ENCODE measurements at regions not wholly inside any gene's neighbourhood (a gene's known extent, or its start where the extent isn't known, plus 50 kb on each side); places are given as distances from the start of the nearest gene placed in this dataset.
"Not testable (repeated sequence)": the region's sequence is repeated elsewhere in the genome, so short reads cannot be mapped to it uniquely, and the experiment has no call there.

DNA sequence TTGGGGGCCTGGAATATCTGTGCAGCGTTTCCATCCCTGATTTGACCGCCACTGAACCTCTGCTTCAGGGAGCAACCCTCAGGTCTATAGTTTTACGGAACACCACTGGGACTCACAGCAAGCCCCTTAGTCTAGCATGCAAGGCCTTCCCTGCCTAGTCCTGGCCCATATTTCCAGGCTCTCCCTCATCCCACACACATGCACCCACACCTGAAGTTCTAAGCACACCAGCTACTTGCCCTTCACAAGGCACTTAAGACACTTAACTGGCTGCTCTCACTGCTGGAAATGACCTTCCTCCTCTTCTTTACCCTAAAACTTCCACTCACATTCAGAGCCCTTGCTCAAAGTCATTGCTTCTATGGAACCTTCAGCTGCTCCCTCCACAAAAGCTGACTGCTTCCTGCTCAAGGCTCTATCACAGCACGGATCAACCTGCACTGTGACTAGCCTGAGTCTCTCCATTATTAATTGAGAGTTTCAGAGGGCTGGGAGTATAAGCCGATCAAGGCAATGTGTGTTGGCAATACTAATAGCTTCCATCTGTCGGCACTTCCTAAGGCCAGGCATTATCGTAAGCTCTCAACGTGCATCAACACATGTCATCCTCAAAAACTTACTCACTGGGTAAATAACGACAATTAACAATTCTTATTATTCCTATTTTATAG is 84.3 kb downstream of the RRAGC start:
- no peaks in the 10 kb centered on the region for H3K4me1 Mint-ChIP-seq
- no peaks in the 10 kb centered on the region for H3K36me3 Mint-ChIP-seq
- no peaks in the 10 kb centered on the region for H3K9me3 Mint-ChIP-seq
- DNase-seq (no peak), ATAC-seq (ENCODE audit: low read depth) (no peak)
- POLR2A ChIA-PET, result no interaction called here
- no peak overlapping the region for H3K4me3 Mint-ChIP-seq
- H3K27ac Mint-ChIP-seq, result no peak overlapping the region
- peaks cover 15% of the 10 kb centered on the region for H3K27me3 Mint-ChIP-seq

DNA sequence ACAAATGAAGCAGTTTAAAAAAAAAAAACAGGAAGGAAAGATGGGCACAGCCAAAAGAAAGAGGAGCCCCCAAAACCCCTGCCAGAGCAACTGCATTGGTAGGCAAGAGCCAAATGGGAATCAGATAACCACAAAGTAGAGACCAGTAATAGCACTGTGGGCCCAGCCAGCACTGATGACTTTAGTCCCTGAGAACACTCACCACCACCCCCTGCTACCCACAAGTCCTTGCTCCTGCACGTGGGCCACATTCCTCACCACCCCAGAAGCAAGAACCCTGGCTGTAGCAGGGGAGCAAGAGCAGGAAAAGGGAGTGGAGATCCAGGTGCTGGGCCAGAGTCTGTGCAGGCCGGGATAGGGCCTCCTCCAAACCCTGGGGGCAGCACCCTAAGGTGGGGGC is 86.1 kb downstream of the RRAGC start:
- Mint-ChIP-seq H3K9me3 (no peaks in the 10 kb centered on the region), H3K27me3 (peaks cover 17% of the 10 kb centered on the region), H3K4me1 (no peaks in the 10 kb centered on the region), H3K4me3 (no peak overlapping the region), H3K27ac (no peak overlapping the region), H3K36me3 (no peaks in the 10 kb centered on the region)
- DNase-seq (no peak), ATAC-seq (ENCODE audit: low read depth) (no peak)
- POLR2A ChIA-PET, result no interaction called here

DNA sequence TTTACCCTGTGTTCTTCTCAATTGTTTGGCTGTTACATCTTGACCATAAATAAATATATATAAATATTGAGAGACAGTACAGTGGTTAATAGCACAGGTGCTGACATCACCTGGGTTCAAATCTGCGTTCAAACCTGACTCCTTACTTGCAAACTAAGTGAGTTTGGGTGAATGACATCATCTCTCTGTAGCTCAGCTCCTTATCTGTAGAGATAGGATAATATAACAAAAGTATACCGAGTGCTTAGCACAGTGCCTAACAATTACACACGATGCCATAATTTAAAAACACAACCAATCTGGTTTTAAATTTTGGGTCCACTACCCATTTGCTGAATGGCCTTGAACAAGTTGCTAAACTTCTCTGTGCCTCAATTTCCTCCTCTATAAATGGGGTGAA is 86.6 kb downstream of the RRAGC start:
- DNase-seq (no peak), ATAC-seq (ENCODE audit: low read depth) (no peak)

DNA sequence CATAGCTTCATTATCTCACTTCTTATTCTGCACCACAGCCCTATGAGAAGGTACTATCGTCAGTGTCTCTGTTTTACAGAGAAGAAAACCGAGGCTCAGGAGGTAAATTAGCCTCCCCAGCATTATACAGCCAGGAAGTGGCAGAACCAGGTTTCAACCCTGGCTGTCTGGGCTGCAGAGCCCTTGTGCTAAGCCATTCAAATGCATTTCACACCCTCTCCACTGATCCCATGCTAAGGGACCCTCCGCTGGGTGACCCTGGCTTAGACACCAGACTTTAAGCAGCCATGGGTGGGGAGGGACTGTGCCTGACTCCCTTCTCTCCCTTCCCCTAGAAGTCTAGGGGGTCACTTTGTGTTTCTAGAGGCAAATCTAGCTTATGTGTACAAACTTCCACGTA is 87.5 kb downstream of the RRAGC start:
- ATAC-seq (ENCODE audit: low read depth) (no peak), DNase-seq (no peak)
- H3K36me3 Mint-ChIP-seq, result no peaks in the 10 kb centered on the region
- H3K27ac Mint-ChIP-seq, result no peak overlapping the region
- no peaks in the 10 kb centered on the region for H3K4me1 Mint-ChIP-seq
- no peaks in the 10 kb centered on the region for H3K9me3 Mint-ChIP-seq
- POLR2A ChIA-PET, result no interaction called here
- peaks cover 20% of the 10 kb centered on the region for H3K27me3 Mint-ChIP-seq
- no peak overlapping the region for H3K4me3 Mint-ChIP-seq

More for the DNA sequence above, 86.6 kb downstream of the RRAGC start:
- Mint-ChIP-seq H3K9me3 (no peaks in the 10 kb centered on the region), H3K36me3 (no peaks in the 10 kb centered on the region), H3K27me3 (peaks cover 22% of the 10 kb centered on the region), H3K27ac (no peak overlapping the region), H3K4me1 (no peaks in the 10 kb centered on the region), H3K4me3 (no peak overlapping the region)
- POLR2A ChIA-PET, result no interaction called here

DNA sequence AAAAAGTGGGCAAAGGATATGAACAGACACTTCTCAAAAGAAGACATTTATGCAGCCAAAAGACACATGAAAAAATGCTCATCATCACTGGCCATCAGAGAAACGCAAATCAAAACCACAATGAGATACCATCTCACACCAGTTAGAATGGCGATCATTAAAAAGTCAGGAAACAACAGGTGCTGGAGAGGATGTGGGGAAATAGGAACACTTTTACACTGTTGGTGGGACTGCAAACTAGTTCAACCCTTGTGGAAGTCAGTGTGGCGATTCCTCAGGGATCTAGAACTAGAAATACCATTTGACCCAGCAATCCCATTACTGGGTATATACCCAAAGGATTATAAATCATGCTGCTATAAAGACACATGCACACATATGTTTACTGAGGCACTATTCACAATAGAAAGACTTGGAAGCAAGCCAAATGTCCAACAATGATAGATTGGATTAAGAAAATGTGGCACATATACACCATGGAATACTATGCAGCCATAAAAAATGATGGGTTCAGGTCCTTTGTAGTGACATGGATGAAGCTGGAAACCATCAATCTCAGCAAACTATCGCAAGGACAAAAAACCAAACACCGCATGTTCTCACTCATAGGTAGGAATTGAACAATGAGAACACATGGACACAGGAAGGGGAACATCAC is 88.9 kb downstream of the RRAGC start:
- peaks cover 20% of the 10 kb centered on the region for H3K27me3 Mint-ChIP-seq
- DNase-seq; H3K4me3 Mint-ChIP-seq; POLR2A ChIA-PET; H3K27ac Mint-ChIP-seq; H3K9me3 Mint-ChIP-seq; H3K36me3 Mint-ChIP-seq; ATAC-seq (ENCODE audit: low read depth); H3K4me1 Mint-ChIP-seq: not testable (repeated sequence)

DNA sequence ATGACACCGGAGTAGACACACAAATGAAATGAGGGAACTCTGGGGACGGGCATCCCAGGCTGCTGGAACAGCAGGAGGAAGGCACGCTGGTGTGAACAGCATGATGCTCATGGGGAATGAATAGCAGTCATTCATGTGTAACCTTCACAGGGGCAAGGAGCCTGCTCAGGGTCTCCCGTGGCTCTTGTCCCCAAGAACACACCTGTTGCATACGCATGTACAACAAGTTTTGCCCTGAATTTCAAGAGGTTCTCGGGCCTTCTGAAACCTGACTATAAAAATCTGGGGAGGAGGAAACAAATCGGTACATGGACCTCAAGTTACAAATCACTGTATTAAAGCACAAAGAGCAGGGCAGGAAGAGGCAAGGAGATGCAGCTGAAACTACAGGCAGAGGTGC is 93.4 kb downstream of the RRAGC start:
- no peak for DNase-seq
- H3K27ac Mint-ChIP-seq, result no peak overlapping the region
- ATAC-seq (ENCODE audit: low read depth), result no peak
- H3K4me1 Mint-ChIP-seq, result no peaks in the 10 kb centered on the region
- H3K27me3 Mint-ChIP-seq, result peaks cover 15% of the 10 kb centered on the region
- no peaks in the 10 kb centered on the region for H3K36me3 Mint-ChIP-seq
- no peak overlapping the region for H3K4me3 Mint-ChIP-seq
- POLR2A ChIA-PET, result no interaction called here
- no peaks in the 10 kb centered on the region for H3K9me3 Mint-ChIP-seq

DNA sequence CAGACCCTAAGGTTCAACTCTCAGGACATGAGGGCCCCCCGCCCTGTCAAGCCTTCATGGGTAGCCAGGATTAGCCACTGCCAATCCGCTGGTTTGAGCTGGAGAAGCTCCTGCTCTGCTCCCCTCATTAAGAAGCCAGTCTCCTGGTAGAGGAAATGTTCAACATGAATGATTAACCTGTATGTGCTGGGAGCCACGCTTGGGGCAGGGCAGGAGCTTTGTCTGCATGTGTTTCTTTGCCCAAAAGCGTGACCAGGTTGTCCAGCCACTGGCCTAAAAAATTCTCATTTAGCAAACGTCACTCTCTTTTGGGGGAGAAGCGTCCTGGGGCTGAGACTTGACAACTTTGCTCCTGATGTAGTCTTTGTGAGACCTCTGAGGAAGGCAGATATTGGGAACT is 96.5 kb downstream of the RRAGC start:
- H3K4me1 Mint-ChIP-seq, result no peaks in the 10 kb centered on the region
- DNase-seq (no peak), ATAC-seq (ENCODE audit: low read depth) (no peak)
- H3K36me3 Mint-ChIP-seq, result no peaks in the 10 kb centered on the region
- H3K9me3 Mint-ChIP-seq, result no peaks in the 10 kb centered on the region
- POLR2A ChIA-PET, result interaction anchor here (0.6 kb wide), 1 partner anchor 177 kb away, joined by 3 read pairs; no protein-coding TSS in a partner anchor
- H3K4me3 Mint-ChIP-seq, result no peak overlapping the region
- H3K27me3 Mint-ChIP-seq, result peaks cover 9% of the 10 kb centered on the region
- no peak overlapping the region for H3K27ac Mint-ChIP-seq

DNA sequence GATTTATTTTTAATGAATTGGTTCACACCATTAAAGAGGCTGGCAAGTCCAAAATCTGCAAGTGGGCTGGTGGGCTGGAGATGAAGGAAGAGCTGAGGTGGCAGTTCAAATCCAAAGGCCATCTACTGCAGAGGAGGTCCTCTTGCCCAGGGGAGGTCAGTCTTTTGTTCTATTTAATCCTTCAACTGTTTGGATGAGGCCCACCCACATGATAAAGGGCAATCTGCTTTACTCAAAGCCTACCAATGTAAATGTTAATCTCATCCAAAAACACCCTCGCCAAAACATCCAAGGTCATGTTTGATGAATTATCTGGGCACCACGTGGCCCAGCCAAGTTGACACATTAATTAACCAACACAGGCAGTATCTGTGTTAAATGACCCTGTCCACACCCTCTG is 99.0 kb downstream of the RRAGC start:
- no peak for ATAC-seq (ENCODE audit: low read depth)
- H3K4me1 Mint-ChIP-seq, result no peaks in the 10 kb centered on the region
- DNase-seq, result no peak
- H3K36me3 Mint-ChIP-seq, result no peaks in the 10 kb centered on the region
- POLR2A ChIA-PET, result no interaction called here
- peaks cover 6% of the 10 kb centered on the region for H3K27me3 Mint-ChIP-seq
- no peak overlapping the region for H3K4me3 Mint-ChIP-seq
- no peaks in the 10 kb centered on the region for H3K9me3 Mint-ChIP-seq
- no peak overlapping the region for H3K27ac Mint-ChIP-seq

DNA sequence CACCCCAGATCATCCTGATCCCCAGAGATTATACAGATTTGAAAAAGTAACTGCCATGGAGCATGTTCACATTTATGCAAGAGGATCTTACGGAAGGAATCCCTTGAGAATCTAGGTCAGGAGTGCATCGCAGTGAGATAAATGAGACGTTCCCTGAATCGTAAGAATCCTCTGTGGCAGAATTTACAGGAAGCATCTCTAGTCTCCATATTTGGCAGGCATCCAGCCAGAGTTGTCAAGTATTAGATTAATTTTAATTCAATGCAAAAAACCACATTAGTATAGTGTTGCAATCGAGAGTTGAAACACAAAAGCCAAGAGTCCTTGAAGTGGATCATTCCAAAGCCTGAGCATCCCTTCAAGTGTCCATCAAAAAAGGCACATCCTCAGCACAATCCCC is 100.8 kb downstream of the RRAGC start:
- peaks cover 4% of the 10 kb centered on the region for H3K27me3 Mint-ChIP-seq
- DNase-seq, result no peak
- no peak for ATAC-seq (ENCODE audit: low read depth)
- H3K36me3 Mint-ChIP-seq, result no peaks in the 10 kb centered on the region
- no peaks in the 10 kb centered on the region for H3K9me3 Mint-ChIP-seq
- no peak overlapping the region for H3K4me3 Mint-ChIP-seq
- POLR2A ChIA-PET, result no interaction called here
- no peaks in the 10 kb centered on the region for H3K4me1 Mint-ChIP-seq
- H3K27ac Mint-ChIP-seq, result no peak overlapping the region

DNA sequence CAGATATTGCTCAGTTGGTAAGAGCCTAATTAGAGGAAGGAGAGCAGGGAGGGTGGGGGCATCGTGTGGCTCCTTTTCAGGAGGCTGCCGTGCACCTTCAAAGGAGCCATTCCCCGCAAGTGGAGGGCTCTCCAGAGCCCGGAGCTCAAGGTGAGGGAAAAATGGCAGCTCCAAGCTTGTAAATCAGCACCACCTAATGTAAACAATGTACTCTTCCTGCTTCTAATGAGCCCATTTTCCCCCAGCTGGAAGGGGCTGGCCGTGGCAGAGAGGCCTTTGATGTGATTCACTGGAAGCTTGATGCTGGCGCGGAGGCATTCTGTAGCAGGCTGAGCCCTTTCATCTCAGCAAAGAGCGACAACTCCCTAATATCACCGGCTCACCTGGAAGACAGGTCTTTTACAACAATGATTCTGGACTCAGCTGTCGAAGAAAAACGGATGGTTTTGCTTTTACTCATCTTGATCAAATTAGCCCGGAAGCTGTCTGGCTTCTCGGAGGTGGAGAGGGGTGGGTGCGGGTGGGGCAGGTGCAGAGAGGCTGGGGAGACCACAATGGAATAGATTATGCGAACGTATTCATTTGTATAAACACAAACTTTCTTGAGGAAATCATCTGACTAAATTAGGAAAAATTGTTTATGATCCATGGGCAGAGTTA is 112.5 kb downstream of the RRAGC start:
- DNase-seq (no peak), ATAC-seq (ENCODE audit: low read depth) (no peak)
- peaks cover 3% of the 10 kb centered on the region for H3K4me1 Mint-ChIP-seq
- no peaks in the 10 kb centered on the region for H3K36me3 Mint-ChIP-seq
- no peak overlapping the region for H3K27ac Mint-ChIP-seq
- POLR2A ChIA-PET, result no interaction called here
- peaks cover 3% of the 10 kb centered on the region for H3K27me3 Mint-ChIP-seq
- peak overlapping the region; percentile 24 for H3K4me3 Mint-ChIP-seq
- peaks cover 3% of the 10 kb centered on the region for H3K9me3 Mint-ChIP-seq

DNA sequence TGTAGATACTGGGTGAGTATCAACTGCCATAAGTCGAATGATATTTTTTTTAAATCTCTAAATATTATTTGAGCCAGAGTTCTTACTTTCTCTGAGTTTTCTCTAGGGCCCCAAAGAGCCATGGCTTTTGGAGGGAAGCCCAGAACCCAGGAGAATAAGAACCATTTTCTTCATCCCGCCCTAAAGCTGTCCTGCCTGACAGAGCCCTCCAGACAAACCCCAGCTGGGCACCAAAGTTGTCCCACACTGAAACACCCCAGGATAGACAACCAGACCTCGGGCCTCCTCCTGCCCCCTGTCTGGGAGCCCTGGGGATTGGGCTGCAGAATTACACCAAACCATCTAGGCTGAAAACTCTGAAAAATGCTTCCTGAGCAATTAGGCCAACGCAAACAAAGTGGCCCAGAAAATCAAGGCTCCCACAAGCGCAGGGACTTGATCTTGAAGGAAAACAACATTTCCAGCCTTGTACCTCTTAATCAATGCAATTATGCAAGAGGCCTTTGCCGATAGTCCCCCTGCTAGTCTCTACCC is 113.1 kb downstream of the RRAGC start:
- POLR2A ChIA-PET, result no interaction called here
- H3K27ac Mint-ChIP-seq, result no peak overlapping the region
- no peak for DNase-seq
- H3K4me1 Mint-ChIP-seq, result peaks cover 3% of the 10 kb centered on the region
- no peak overlapping the region for H3K4me3 Mint-ChIP-seq
- H3K36me3 Mint-ChIP-seq, result no peaks in the 10 kb centered on the region
- no peak for ATAC-seq (ENCODE audit: low read depth)
- H3K9me3 Mint-ChIP-seq, result peaks cover 3% of the 10 kb centered on the region
- peaks cover under 1% of the 10 kb centered on the region for H3K27me3 Mint-ChIP-seq

DNA sequence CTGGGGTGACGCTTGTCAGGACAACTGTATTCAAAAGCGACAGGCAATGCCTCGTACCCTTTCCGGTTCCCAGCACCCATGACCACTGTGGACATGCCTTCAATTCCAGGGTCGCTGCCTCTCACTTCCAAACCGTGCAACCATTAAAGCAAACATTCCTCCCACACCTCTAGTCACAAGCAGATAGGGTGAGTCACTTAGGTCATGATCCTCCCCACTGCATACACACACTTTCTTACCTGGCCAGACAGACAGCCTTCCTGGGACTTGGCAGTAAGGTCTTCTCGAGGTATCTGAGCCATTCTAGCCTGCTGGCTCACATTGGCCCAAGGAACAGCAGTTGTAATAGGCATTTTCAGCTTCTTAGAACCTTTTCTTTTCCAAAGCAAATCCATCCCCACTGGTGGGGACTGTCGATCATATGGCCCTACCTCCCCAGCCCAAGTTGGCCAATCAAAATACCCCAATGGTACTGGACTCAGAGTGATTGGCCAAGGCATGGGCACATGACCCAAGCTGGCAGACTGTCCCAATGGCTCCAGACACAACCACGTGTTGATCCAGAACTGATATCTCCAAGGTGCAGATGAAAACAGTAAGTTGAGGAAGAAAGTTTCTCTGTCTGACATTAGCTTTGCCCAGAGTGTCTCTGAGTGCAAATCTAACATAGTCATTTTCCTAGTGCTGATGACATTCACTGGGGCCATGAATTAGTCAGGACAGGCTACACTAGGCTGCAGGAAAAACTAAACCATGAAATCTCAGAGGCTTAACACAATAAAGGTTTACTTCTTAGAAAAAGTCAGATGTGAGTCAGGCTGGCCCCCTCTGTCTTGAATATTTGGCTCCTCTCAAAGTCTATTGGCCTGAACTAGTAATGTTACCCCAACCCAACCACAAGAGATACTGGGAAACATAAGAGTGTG is 113.8 kb downstream of the RRAGC start:
- Mint-ChIP-seq H3K4me3 (no peak overlapping the region), H3K9me3 (peaks cover 3% of the 10 kb centered on the region), H3K36me3 (no peaks in the 10 kb centered on the region), H3K27ac (no peak overlapping the region), H3K27me3 (no peaks in the 10 kb centered on the region), H3K4me1 (peaks cover 3% of the 10 kb centered on the region)
- POLR2A ChIA-PET, result no interaction called here
- DNase-seq (no peak), ATAC-seq (ENCODE audit: low read depth) (no peak)

Measured in activated naive CD8-positive, alpha-beta T cell treated with anti-CD3 and anti-CD28 coated beads, Interleukin-2, amount 10 ng/mL, durations not matched to agents 7 days and 5 days (primary cell).